IPS-NIHi7 (cell line): ENCODE measurements at regions not wholly inside any gene's neighbourhood (a gene's known extent, or its start where the extent isn't known, plus 50 kb on each side); places are given as distances from the start of the nearest gene placed in this dataset.
A peak's percentile ranks its signal among the peaks of the same experiment; 100 is the strongest.
"Not testable (repeated sequence)": the region's sequence is repeated elsewhere in the genome, so short reads cannot be mapped to it uniquely, and the experiment has no call there.

Experiments used
- DNase-seq: peaks from one replicate; pipeline ENCODE4 v3.0.0; 2012; ENCODE audit warnings: mixed read lengths; ENCODE audit errors: extremely low spot score

- DNase-seq: no peak
These were observed 414.0 kb upstream of the ACTBL2 start for GRCh38 chr5:57896576-57896975.

- no peak for DNase-seq
These were observed 413.2 kb upstream of the ACTBL2 start for GRCh38 chr5:57895766-57896165.

DNA sequence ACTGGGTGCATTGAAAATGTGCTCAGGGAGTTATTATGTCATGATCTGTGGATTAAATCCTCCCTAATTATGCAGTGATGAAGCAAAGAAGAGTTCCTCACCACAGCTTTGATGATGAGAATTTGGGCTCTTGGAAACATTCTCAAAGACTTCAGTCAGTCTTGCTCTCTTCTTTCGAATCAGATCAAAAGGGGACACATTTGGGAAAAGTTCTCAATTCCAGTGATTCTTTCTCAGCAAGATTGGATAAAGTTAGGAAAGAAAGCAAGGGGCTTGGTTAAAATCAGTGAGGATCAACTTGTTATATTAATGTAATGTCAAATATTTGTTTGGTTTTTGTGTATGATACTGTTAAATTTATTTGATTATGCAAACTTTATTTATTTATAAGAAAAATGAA lies 411.3 kb upstream of the ACTBL2 start:
- no peak for DNase-seq

DNA sequence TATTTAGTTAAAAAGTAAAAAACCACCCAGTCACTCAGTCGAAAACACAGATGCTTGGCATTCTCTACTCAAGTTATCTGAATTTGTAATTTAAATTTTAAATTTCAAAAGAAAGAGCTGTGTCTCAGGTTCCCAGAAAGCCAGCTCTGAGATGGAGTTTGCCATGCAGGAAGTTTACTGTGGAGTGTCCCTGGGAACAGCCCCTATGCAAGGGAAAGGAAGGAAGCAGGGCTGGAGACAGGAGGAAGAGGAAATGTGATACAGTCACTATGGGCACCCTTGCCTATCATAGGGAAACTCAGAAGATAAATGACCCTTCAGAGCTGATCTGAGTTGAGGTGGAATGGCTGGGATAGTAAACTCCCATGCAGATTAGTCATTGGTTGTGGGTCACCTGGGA lies 408.8 kb upstream of the ACTBL2 start:
- peak; percentile 10 for DNase-seq

GRCh38 chr5:57889558-57889957 lies 406.9 kb upstream of the ACTBL2 start:
- peak; percentile 19 for DNase-seq

- peak; percentile 67 for DNase-seq
These were observed 405.4 kb upstream of the ACTBL2 start for GRCh38 chr5:57887851-57888621.

- no peak for DNase-seq
These were observed 401.9 kb upstream of the ACTBL2 start for GRCh38 chr5:57884346-57885102.

DNA sequence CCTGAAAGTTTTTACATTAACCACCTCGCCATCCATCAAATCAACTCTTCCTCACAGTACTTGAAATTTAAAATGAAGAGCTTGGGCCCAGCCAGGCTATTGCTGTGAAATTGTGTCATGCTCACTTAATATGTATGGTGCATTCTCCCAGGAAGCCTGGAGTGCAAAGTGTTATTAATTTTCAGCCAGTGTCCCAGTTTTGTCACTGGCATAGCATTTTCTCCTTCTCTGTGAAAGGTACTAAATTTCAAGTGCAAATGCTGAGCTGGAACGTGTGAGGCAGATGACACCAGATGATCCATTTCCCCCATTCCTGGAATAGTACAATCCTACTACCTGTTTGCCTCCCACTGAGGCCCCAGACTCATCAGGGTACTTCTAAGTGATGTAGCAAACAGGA lies 397.6 kb upstream of the ACTBL2 start:
- no peak for DNase-seq

DNA sequence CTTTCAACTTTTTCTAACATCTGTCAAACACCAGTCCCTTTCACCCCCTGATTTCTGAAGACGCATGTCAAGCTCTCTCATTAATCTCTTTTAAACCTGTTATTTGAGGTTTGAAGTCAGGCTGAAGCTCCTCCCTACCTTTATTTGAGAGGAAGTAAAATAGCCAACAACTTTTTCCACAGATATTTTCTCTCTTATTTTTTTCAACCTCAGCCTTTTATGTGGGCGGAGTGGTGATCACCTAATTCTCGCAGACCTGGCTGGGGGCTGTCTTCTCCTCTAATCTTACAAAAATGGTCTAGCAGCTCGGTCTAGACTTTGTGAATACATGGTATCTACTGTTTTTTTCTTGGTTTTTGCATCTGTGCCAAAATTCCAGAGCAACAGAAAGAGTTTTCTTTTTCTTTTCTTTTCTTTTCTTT lies 395.7 kb upstream of the ACTBL2 start:
- no peak for DNase-seq

- DNase-seq: no peak
These were observed 388.9 kb upstream of the ACTBL2 start for GRCh38 chr5:57871496-57871895.

GRCh38 chr5:57870267-57870666 lies 387.7 kb upstream of the ACTBL2 start:
- DNase-seq: not testable (repeated sequence)

- no peak for DNase-seq
These were observed 381.1 kb upstream of the ACTBL2 start for GRCh38 chr5:57863661-57864060.

- DNase-seq: no peak
These were observed 380.3 kb upstream of the ACTBL2 start for GRCh38 chr5:57862942-57863341.

GRCh38 chr5:57862471-57862911 lies 379.9 kb upstream of the ACTBL2 start:
- DNase-seq: no peak

- no peak for DNase-seq
These were observed 377.0 kb upstream of the ACTBL2 start for GRCh38 chr5:57859626-57860025.

- no peak for DNase-seq
These were observed 376.3 kb upstream of the ACTBL2 start for GRCh38 chr5:57858905-57859304.

DNA sequence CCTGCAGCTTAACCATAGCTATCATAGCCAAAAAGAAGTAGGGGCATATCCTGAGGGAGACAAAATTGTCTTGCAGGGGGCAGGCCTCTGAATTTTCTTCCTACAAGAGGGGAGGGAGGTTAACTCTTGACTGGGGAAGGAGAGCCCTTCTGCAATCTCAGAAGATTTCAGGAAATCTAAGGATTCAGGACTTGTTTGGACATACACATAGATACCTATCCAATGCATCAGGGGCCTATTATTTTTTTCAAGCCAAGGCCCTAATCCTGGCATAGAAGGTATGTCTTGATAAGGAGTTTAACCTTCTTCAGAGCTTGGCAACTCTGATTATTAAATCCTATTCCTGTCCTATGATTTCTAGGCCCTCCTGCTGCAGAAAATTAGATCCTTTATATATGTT lies 375.1 kb upstream of the ACTBL2 start:
- no peak for DNase-seq

DNA sequence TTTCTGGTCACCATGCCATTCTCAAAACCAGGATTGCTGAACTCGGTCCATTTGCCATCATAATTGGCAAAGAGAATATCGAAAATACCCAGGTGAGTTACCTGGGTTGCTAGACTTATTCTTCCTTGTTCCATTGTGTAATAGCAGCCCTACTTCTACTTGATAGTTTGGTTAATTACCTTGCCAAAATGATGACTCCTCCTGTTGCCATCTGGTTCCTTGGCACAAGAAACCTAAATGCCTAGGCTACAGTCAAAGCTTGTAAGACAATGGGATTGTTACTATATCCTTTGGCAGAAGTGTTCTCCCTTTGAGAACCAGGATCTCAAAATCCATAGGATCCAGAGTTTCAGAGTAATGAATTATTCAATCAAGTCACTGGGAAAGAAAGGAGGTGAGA lies 373.2 kb upstream of the ACTBL2 start:
- DNase-seq: no peak

- DNase-seq: no peak
These were observed 371.5 kb upstream of the ACTBL2 start for GRCh38 chr5:57853929-57854697.

- no peak for DNase-seq
These were observed 367.5 kb upstream of the ACTBL2 start for GRCh38 chr5:57850109-57850508.

DNA sequence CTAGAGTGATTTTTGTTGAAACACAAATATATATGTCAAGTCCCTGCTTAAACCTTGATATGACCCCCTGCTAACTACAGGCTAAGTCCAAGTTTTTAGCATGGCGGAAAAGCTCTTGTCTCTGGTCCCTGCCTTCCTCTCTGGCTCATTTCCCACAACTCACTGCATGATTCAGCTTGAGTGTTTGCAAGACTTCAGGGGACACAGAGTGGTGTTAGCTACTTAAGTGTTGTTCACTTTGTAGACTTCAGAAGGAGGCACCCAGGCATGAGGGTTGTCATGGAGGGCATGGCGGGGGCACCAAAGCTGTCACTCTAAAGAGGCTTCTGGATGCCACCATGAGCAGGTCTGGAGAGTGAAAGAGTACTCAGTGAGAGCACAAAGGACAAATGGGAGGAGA lies 362.4 kb upstream of the ACTBL2 start:
- no peak for DNase-seq

DNA sequence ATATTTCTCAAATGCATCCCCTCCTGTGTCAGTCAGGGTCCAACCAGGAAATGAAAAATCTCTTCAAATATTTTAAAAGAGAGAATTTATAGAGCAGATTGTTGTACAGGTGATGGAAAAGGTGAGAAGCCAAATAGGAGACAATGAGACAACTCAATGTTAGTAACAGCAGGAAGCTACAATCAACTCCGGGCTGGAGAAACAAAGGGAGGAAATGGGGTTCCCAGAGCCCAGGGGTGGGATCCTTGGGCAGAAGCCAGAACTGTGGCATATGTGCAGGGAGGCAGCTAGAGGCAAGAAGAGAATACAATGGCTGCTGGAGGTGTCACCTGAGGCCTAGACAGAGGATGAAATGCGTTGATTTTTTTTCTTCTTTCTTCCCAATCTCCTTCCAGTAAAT lies 361.8 kb upstream of the ACTBL2 start:
- no peak for DNase-seq

GRCh38 chr5:57843059-57843367 lies 360.4 kb upstream of the ACTBL2 start:
- no peak for DNase-seq
